GM12865 (cell line): ENCODE measurements at regions not wholly inside any gene's neighbourhood (a gene's known extent, or its start where the extent isn't known, plus 50 kb on each side); places are given as distances from the start of the nearest gene placed in this dataset.

Experiments
- DNase-seq: peaks from one replicate; pipeline ENCODE4 v3.0.0; 2010; ENCODE audit warnings: low read depth
- H3K4me3 ChIP-seq: 2 replicates; pipeline ENCODE4 v1.5.1; 2011; ENCODE audit warnings: mild to moderate bottlenecking, low read depth, low read length, control low read depth
- CTCF ChIP-seq: IDR thresholded peaks from 2 replicates; pipeline ENCODE4 v1.5.1; 2011; ENCODE audit warnings: low read length, control low read depth, low read depth, inconsistent platforms; ENCODE audit not compliant: insufficient read depth; ENCODE audit errors: missing control alignments

DNA sequence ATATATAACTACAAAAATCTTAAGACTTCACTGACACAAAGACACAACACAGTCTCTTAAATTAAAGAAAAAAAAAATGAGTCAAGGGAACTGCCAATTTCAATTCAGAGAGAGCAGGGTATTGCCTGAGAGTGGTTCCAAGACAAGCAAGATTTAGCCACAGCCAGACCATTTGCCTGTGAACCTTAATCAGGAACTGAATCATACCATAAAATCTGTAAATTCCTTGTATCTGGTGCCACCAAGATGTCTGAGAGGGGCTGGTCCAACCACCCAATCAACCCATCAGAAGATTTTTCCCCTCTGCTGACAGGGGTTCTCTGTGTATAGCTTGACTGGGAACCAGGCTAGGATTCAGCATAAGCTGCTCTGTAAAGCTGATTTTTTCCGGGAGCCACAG lies 159.2 kb downstream of the CPEB2 start:
- DNase-seq = no peak
- no peak for TF ChIP-seq CTCF
- H3K4me3 ChIP-seq = no peak overlapping the region

- TF ChIP-seq CTCF = no peak
- DNase-seq = no peak
- no peak overlapping the region for H3K4me3 ChIP-seq
These were observed 159.8 kb downstream of the CPEB2 start for GRCh38 chr4:15162046-15162445.

GRCh38 chr4:15162465-15163283 lies 160.4 kb downstream of the CPEB2 start:
- no peak overlapping the region for H3K4me3 ChIP-seq
- DNase-seq = peak; percentile 56
- TF ChIP-seq CTCF = peak; percentile 47

DNA sequence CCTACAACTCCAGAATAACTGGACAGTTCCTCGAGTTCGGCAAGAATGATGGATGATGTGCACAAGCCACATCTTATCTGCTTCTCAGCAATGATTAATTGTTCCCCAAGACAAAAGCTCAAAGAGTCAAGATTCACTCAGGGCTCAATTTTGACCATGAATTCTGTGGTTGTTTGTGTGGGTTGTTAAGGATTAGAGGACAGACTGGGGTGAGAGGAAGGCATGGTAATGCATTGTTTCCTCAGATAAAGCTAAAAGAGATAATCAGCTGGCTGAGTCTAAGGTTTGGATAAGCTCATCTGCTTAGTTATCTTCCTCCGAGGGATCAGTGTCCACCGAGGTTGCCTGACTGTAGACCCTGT lies 161.0 kb downstream of the CPEB2 start:
- no peak for DNase-seq
- no peak overlapping the region for H3K4me3 ChIP-seq
- no peak for TF ChIP-seq CTCF

- DNase-seq = no peak
- TF ChIP-seq CTCF = no peak
- H3K4me3 ChIP-seq = no peak overlapping the region
These were observed 162.3 kb downstream of the CPEB2 start for GRCh38 chr4:15164571-15164970.

DNA sequence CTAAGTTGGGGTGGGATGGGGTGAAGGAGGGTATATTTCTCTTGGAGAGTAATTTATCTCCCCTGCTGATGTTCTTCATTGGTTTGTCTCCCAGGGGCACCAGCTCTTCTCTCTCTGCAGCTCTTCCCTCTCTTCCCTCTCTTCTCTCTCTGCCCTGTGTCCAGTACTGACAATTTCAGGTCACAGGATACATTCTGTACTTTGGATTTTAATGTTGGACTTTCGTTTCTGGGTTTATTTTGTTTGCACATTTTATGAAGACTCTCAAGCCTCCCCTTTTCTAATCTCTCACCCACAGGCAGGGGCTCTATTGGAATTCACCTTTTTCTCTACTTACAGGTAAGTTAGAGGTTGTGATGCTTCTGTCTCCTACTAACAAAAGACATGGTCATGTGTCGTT lies 165.5 kb downstream of the CPEB2 start:
- H3K4me3 ChIP-seq = no peak overlapping the region
- no peak for TF ChIP-seq CTCF
- DNase-seq = no peak

DNA sequence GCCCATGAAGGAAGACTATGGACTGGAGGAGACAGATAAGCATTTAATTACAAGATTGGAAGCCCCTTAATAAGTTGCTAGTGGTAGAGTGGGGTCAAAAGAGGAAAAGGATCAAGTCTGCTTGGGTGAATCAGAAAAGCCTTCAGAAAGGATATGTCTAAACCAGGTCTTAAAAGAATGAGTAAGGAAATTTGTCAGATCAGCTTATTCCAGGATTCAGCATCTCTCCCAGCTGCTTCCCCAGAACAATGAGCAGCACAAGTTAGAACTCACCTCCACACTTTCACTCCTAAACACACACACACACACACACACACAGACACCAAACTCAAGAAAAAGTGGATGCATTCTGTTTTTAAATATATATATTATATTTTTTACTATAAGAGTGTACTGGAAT lies 166.5 kb downstream of the CPEB2 start:
- no peak for DNase-seq
- no peak overlapping the region for H3K4me3 ChIP-seq
- TF ChIP-seq CTCF = no peak
